ENCODE measurements at regions not wholly inside any gene's neighbourhood (a gene's known extent, or its start where the extent isn't known, plus 50 kb on each side); places are given as distances from the start of the nearest gene placed in this dataset.
A peak's percentile ranks its signal among the peaks of the same experiment; 100 is the strongest.

- Histone ChIP-seq H3K9me3 (peaks cover 5% of the 10 kb centered on the region; the same call in 1 of the 2 replicates), H3K36me3 (replicated peaks) (no peaks in the 10 kb centered on the region; the same call in 1 of the 2 replicates), H3K27me3 (ENCODE audit: low read depth) (no peaks in the 10 kb centered on the region), H3K4me3 (peak overlapping the region; percentile 28; the same call in 1 of the 2 replicates), H3K4me1 (peaks cover 32% of the 10 kb centered on the region)
- in situ Hi-C loops (cut with MboI; ENCODE audit: low sequenced_read_pairs) = no loop called here
- no peak for DNase-seq (ENCODE audit: low spot score in 2 of 2)
Observed at GRCh38 chr2:144333143-144333555, 186.8 kb downstream of the ZEB2 start.

- peaks cover 5% of the 10 kb centered on the region; the same call in 1 of the 2 replicates for H3K9me3 ChIP-seq
- in situ Hi-C loops (cut with MboI; ENCODE audit: low sequenced_read_pairs) = no loop called here
- H3K36me3 ChIP-seq (replicated peaks) = no peaks in the 10 kb centered on the region; the same call in 1 of the 2 replicates
- no peaks in the 10 kb centered on the region for H3K27me3 ChIP-seq (ENCODE audit: low read depth)
- peak; percentile 88 to 93 for DNase-seq (ENCODE audit: low spot score in 2 of 2)
- H3K4me3 ChIP-seq = peak overlapping the region; percentile 28
- peaks cover 32% of the 10 kb centered on the region for H3K4me1 ChIP-seq
Observed at GRCh38 chr2:144332356-144333142, 187.4 kb downstream of the ZEB2 start.

GRCh38 chr2:144331674-144332355 lies 188.1 kb downstream of the ZEB2 start:
- Histone ChIP-seq H3K36me3 (replicated peaks) (no peaks in the 10 kb centered on the region; the same call in 1 of the 2 replicates), H3K27me3 (ENCODE audit: low read depth) (no peaks in the 10 kb centered on the region), H3K4me1 (peaks cover 33% of the 10 kb centered on the region), H3K4me3 (peak overlapping the region; percentile 69), H3K9me3 (peaks cover 5% of the 10 kb centered on the region; the same call in 1 of the 2 replicates)
- in situ Hi-C loops (cut with MboI; ENCODE audit: low sequenced_read_pairs) = no loop called here
- no peak for DNase-seq (ENCODE audit: low spot score in 2 of 2)

GRCh38 chr2:144330951-144331673 lies 188.8 kb downstream of the ZEB2 start:
- Histone ChIP-seq H3K36me3 (replicated peaks) (no peaks in the 10 kb centered on the region; the same call in 1 of the 2 replicates), H3K9me3 (peaks cover 5% of the 10 kb centered on the region; the same call in 1 of the 2 replicates), H3K27me3 (ENCODE audit: low read depth) (no peaks in the 10 kb centered on the region), H3K4me3 (peak overlapping the region; percentile 69), H3K4me1 (peaks cover 35% of the 10 kb centered on the region)
- DNase-seq (ENCODE audit: low spot score in 2 of 2) = no peak
- in situ Hi-C loops (cut with MboI; ENCODE audit: low sequenced_read_pairs) = no loop called here

GRCh38 chr2:144329472-144329871 lies 190.4 kb downstream of the ZEB2 start:
- no peaks in the 10 kb centered on the region; the same call in 1 of the 2 replicates for H3K36me3 ChIP-seq (replicated peaks)
- no peak for DNase-seq (ENCODE audit: low spot score in 2 of 2)
- H3K9me3 ChIP-seq = peaks cover 5% of the 10 kb centered on the region; the same call in 1 of the 2 replicates
- no peaks in the 10 kb centered on the region for H3K27me3 ChIP-seq (ENCODE audit: low read depth)
- peaks cover 40% of the 10 kb centered on the region for H3K4me1 ChIP-seq
- H3K4me3 ChIP-seq = no peak overlapping the region
- in situ Hi-C loops (cut with MboI; ENCODE audit: low sequenced_read_pairs) = no loop called here

- no peaks in the 10 kb centered on the region; the same call in 1 of the 2 replicates for H3K36me3 ChIP-seq (replicated peaks)
- no peak for DNase-seq (ENCODE audit: low spot score in 2 of 2)
- peaks cover 5% of the 10 kb centered on the region; the same call in 1 of the 2 replicates for H3K9me3 ChIP-seq
- no peaks in the 10 kb centered on the region for H3K27me3 ChIP-seq (ENCODE audit: low read depth)
- peaks cover 37% of the 10 kb centered on the region for H3K4me1 ChIP-seq
- no peak overlapping the region for H3K4me3 ChIP-seq
- in situ Hi-C loops (cut with MboI; ENCODE audit: low sequenced_read_pairs) = no loop called here
Observed at GRCh38 chr2:144328938-144329337, 191.0 kb downstream of the ZEB2 start.

- H3K36me3 ChIP-seq (replicated peaks) = no peaks in the 10 kb centered on the region
- in situ Hi-C loops (cut with MboI; ENCODE audit: low sequenced_read_pairs) = no loop called here
- peaks cover 5% of the 10 kb centered on the region; the same call in 1 of the 2 replicates for H3K9me3 ChIP-seq
- no peak for DNase-seq (ENCODE audit: low spot score in 2 of 2)
- H3K4me3 ChIP-seq = no peak overlapping the region
- H3K27me3 ChIP-seq (ENCODE audit: low read depth) = no peaks in the 10 kb centered on the region
- H3K4me1 ChIP-seq = peaks cover 24% of the 10 kb centered on the region
Observed at GRCh38 chr2:144326825-144327224, 193.1 kb downstream of the ZEB2 start.

- H3K36me3 ChIP-seq (replicated peaks) = no peaks in the 10 kb centered on the region
- DNase-seq (ENCODE audit: low spot score in 2 of 2) = no peak
- in situ Hi-C loops (cut with MboI; ENCODE audit: low sequenced_read_pairs) = no loop called here
- peaks cover 9% of the 10 kb centered on the region for H3K4me1 ChIP-seq
- no peaks in the 10 kb centered on the region for H3K27me3 ChIP-seq (ENCODE audit: low read depth)
- no peak overlapping the region for H3K4me3 ChIP-seq
- peaks cover 5% of the 10 kb centered on the region; the same call in 1 of the 2 replicates for H3K9me3 ChIP-seq
Observed at GRCh38 chr2:144325086-144325485, 194.8 kb downstream of the ZEB2 start.

GRCh38 chr2:144324446-144325045 lies 195.4 kb downstream of the ZEB2 start:
- in situ Hi-C loops (cut with MboI; ENCODE audit: low sequenced_read_pairs) = no loop called here
- H3K27me3 ChIP-seq (ENCODE audit: low read depth) = no peaks in the 10 kb centered on the region
- peaks cover 8% of the 10 kb centered on the region for H3K4me1 ChIP-seq
- H3K4me3 ChIP-seq = no peak overlapping the region
- 0 out of 2 replicates have a peak, but pooled peaks cover 2% of the 10 kb centered on the region for H3K9me3 ChIP-seq
- H3K36me3 ChIP-seq (replicated peaks) = no peaks in the 10 kb centered on the region
- no peak for DNase-seq (ENCODE audit: low spot score in 2 of 2)

GRCh38 chr2:144323946-144324345 lies 196.0 kb downstream of the ZEB2 start:
- no peak for DNase-seq (ENCODE audit: low spot score in 2 of 2)
- H3K27me3 ChIP-seq (ENCODE audit: low read depth) = no peaks in the 10 kb centered on the region
- no peaks in the 10 kb centered on the region for H3K36me3 ChIP-seq (replicated peaks)
- H3K4me3 ChIP-seq = no peak overlapping the region
- no peaks in the 10 kb centered on the region for H3K9me3 ChIP-seq
- in situ Hi-C loops (cut with MboI; ENCODE audit: low sequenced_read_pairs) = no loop called here
- peaks cover 8% of the 10 kb centered on the region for H3K4me1 ChIP-seq

- no peaks in the 10 kb centered on the region for H3K9me3 ChIP-seq
- H3K36me3 ChIP-seq (replicated peaks) = no peaks in the 10 kb centered on the region
- no peak overlapping the region for H3K4me3 ChIP-seq
- in situ Hi-C loops (cut with MboI; ENCODE audit: low sequenced_read_pairs) = no loop called here
- peaks cover 8% of the 10 kb centered on the region for H3K4me1 ChIP-seq
- DNase-seq (ENCODE audit: low spot score in 2 of 2) = no peak
- H3K27me3 ChIP-seq (ENCODE audit: low read depth) = no peaks in the 10 kb centered on the region
Observed at GRCh38 chr2:144322379-144322778, 197.5 kb downstream of the ZEB2 start.

- Histone ChIP-seq H3K4me3 (no peak overlapping the region), H3K9me3 (no peaks in the 10 kb centered on the region), H3K4me1 (no peaks in the 10 kb centered on the region), H3K27me3 (ENCODE audit: low read depth) (no peaks in the 10 kb centered on the region), H3K36me3 (replicated peaks) (no peaks in the 10 kb centered on the region)
- in situ Hi-C loops (cut with MboI; ENCODE audit: low sequenced_read_pairs) = no loop called here
- no peak for DNase-seq (ENCODE audit: low spot score in 2 of 2)
Observed at GRCh38 chr2:144320491-144320890, 199.4 kb downstream of the ZEB2 start.

GRCh38 chr2:144317071-144317738 lies 202.7 kb downstream of the ZEB2 start:
- H3K4me3 ChIP-seq = no peak overlapping the region
- in situ Hi-C loops (cut with MboI; ENCODE audit: low sequenced_read_pairs) = no loop called here
- H3K9me3 ChIP-seq = no peaks in the 10 kb centered on the region
- H3K27me3 ChIP-seq (ENCODE audit: low read depth) = no peaks in the 10 kb centered on the region
- H3K36me3 ChIP-seq (replicated peaks) = no peaks in the 10 kb centered on the region
- DNase-seq (ENCODE audit: low spot score in 2 of 2) = no peak
- H3K4me1 ChIP-seq = no peaks in the 10 kb centered on the region

Data from HAP-1 (cell line).